HuH-7.5 (cell line): ENCODE measurements at regions not wholly inside any gene's neighbourhood (a gene's known extent, or its start where the extent isn't known, plus 50 kb on each side); places are given as distances from the start of the nearest gene placed in this dataset.
A peak's percentile ranks its signal among the peaks of the same experiment; 100 is the strongest.

Experiments used
- DNase-seq: peaks from one replicate; pipeline ENCODE4 v3.0.0; 2011; ENCODE audit warnings: low spot score

DNA sequence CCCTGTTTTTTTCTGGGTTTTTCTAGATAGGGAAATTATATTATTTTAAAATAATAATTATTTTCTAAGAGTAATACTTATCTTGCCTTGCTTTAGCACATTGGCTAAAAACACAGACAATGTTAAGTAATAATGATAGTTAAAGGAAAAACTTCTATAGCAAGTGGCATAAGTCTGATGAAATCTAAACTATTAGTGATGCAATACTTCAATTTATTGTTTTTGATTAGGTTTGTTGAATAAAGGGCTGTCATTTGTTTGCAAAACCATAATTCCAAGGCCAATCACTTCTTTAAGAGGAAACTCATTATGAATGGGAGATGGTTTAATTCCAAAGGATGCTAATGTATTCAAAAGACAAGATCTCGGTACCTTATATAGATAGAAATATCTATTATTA, 293.8 kb upstream of the FBXL7 start:
- no peak for DNase-seq

GRCh38 chr5:15203376-15203775, 296.6 kb upstream of the FBXL7 start:
- no peak for DNase-seq

DNA sequence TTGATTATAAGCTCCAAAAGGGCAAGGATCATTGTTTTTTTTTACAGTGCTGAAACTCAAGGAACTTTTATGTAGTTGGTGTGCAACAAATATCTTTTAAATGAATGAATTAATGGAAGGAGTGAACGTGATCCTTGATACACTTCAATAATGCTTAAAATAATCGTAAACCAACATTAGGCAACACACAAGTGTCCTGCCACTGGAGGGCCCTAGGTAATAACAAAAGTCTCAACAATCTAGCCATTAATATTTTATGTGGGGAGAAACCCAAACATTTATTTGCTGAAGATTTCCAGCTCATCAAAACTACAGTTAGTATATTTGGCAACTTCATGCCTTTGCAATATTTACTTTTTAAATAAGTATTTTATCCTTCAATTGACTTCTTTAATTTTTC, 309.0 kb upstream of the FBXL7 start:
- DNase-seq: no peak

- no peak for DNase-seq
Observed at GRCh38 chr5:15183520-15183919, 311.9 kb upstream of the ANKH start.

DNA sequence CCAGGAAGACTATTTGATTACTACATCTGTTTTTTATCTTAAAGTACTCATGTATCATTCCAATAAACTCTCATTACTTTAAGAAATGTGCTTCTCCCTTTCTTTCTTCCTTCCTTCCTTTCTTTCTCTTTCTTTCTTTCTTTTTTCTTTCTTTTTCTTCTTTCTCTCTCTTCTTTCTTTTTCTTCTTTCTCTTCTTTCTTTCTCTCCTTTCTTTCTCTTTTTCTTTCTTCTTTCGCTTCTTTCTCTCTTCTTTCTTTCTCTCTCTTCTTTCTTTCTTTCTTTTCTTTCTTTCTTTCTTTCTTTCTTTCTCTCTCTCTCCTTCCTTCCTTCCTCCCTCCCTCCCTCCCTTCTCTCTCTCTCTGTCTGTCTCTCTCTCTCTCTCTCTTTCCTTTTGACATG, 298.6 kb upstream of the ANKH start:
- no peak for DNase-seq

DNA sequence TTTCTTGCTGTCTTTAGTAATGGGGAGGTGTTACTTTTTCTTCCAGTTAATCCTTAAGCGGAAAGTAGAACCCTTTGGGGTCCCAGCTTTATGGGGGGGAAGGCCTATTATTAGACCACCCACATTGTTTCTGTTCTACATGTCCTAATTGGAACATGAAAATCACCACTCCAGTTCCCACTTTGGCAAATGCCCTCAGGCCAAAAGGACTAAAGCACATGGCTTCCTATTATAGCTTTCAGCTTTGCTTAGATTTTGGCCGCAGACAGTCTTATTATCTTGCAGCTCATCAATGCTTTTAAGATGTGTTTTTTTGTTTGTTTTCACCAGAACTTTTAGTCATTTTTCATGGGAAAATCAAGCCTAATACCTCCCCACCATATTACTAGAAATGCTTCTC, 296.8 kb upstream of the ANKH start:
- no peak for DNase-seq

- no peak for DNase-seq
Observed at GRCh38 chr5:15160091-15160490, 288.5 kb upstream of the ANKH start.

GRCh38 chr5:15159606-15160005, 288.0 kb upstream of the ANKH start:
- DNase-seq: no peak

GRCh38 chr5:15142458-15142857, 270.9 kb upstream of the ANKH start:
- DNase-seq: no peak

DNA sequence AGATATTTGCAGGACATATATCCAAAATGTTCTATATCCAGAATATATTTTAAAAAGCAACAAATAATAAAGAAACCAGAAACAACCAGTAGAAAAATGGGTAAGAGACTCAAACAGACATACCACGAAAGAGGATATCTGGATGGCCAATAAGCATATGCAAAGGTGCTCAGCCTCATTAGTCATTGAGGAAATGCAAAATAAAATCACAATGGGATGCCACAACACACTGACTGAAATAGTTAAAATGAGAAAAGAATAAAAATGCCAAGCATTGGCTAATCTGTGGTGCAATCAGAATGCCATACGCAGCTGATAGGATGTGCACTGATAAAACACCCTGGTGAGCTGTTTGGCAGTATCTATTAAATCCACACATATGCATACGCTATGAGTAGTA, 265.8 kb upstream of the ANKH start:
- no peak for DNase-seq

GRCh38 chr5:15135661-15136060, 264.1 kb upstream of the ANKH start:
- DNase-seq: no peak

DNA sequence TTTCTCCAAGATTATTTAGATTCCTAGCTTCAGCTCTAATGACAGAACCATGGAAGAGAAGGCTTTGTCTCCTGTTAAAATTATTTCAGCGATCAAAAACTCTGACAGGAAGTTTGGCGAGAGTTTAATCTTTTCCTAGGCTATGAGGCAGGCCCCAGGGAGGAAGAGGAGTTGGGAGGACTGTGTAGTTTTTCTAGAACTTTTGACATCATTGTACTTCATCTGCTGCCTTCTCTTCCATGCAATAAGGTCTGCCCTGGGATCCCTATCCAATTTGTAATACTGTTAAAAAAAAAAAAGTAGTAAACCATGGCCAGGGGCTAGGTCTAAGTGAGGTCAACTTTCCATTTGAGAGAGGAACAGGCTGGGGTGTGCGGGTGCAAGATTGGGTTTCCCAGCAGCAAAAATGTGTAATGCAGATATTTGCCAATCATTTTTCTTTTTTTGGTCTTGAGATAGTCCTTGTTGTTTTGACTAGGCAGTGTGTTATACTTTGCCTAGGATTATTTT, 261.9 kb upstream of the ANKH start:
- no peak for DNase-seq

GRCh38 chr5:15132816-15133405, 261.3 kb upstream of the ANKH start:
- no peak for DNase-seq

- DNase-seq: no peak
Observed at GRCh38 chr5:15131909-15132308, 260.3 kb upstream of the ANKH start.

GRCh38 chr5:15124871-15125568, 253.4 kb upstream of the ANKH start:
- DNase-seq: no peak

- DNase-seq: no peak
Observed at GRCh38 chr5:15124461-15124860, 252.9 kb upstream of the ANKH start.

DNA sequence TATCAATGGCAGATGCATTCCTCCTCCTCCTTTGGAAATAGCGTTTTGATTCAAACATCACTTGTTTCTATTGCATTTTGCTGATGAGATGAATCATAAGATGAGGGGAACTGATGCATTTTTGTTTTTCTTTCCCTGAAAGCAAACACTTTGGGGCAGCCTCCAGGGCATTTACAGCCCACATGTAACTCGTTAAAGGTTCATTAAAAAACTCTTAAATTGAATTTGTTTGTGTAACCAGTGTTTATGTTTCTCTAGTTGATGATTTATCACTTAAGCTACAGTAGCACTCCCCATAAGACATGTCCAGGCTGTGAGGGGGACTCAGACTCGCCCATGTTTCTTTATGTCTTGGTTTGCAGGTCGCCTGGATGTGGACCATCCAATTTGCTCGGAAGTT, 246.1 kb upstream of the ANKH start:
- DNase-seq: no peak

- DNase-seq: no peak
Observed at GRCh38 chr5:15116996-15117395, 245.4 kb upstream of the ANKH start.

GRCh38 chr5:15106530-15107283, 235.1 kb upstream of the ANKH start:
- DNase-seq: no peak

DNA sequence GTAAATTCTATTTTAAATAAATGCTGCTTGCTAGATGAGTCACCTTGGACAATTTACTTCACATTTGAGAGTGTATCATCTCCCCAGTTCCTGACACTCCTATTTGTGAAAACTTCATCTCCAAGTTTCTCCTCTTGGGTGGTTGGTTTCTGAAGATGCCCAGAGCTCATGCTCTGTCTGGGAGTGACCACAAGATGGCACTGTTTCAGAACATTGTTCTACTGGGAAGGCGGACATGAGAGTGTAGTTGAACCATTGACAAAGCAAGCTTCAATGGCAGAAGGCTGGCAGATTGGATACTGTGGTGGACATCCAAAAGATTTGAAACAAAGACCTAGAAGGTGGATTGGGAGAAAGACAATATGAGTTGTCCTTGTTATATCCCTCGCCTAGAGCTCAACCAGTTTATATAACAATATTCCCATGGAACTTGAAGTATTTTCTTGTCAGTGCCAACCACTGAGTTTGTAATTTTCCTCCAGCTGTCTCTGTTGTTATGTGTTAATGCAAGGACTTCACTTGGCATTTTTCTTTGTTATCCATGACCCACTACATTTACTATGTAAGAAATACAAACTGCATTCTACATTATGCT, 234.3 kb upstream of the ANKH start:
- peak; percentile 38 for DNase-seq

DNA sequence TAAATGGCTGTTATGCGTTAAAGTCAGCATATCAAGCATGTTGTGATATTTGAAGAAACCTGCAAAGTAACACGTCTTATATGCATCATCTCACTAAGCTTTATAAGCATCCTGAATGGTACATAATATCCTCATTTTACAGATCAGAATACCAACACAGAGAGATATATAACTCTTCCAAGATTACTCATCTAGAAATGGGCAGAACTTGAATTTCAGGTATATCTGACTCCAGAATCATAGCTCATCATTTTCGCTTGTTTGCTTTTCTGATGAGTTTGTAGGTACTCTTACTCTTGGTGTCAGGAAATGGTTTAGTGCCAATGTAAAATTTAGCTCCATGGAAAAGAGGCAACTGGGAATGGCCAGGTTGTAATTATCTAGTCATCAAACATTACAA, 232.3 kb upstream of the ANKH start:
- DNase-seq: no peak

GRCh38 chr5:15103130-15103529, 231.6 kb upstream of the ANKH start:
- no peak for DNase-seq

DNA sequence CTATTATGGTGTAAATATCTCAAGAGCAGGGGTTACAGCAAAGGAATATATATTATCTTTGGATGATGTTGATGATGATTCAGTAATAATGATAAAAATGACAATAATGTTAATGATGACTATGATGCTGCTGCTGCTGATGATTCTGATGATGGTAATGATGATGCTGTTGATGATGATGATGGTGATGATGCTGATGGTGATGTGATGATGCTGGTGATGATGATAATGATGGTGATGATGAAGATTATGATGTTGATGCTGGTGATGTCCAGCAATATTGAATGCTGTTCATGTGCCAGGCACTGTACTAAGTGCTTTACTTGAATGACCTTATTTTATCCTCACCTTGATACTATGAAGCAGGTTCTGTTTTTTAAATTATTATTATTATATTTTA, 226.0 kb upstream of the ANKH start:
- no peak for DNase-seq
